Liver (tissue), 8 donors: ENCODE measurements at regions not wholly inside any gene's neighbourhood (a gene's known extent, or its start where the extent isn't known, plus 50 kb on each side); places are given as distances from the start of the nearest gene placed in this dataset.

Experiments used
- DNase-seq: peaks from one replicate; pipeline ENCODE4 v3.0.0-alpha.2; 2017; ENCODE audit warnings: low spot score
- H3K27ac ChIP-seq, 2 donors: one replicate each; pipeline ENCODE4 v1.7.0; 2013; ENCODE audit warnings: inconsistent platforms in 2 of 2, low read length in 2 of 2, control low read depth in 1 of 2, low read depth in 1 of 2, mild to moderate bottlenecking in 1 of 2
- H3K27me3 ChIP-seq, 4 donors: one replicate each; pipeline versions ENCODE4 v1.6.1 to v1.7.0; 2013; ENCODE audit warnings: low read length in 3 of 4, inconsistent platforms in 1 of 4, mild to moderate bottlenecking in 1 of 4, moderate library complexity in 1 of 4; ENCODE audit not compliant: control insufficient read depth in 4 of 4, insufficient read depth in 4 of 4
- H3K36me3 ChIP-seq, 4 donors: one replicate each; pipeline versions ENCODE4 v1.6.1 to v1.7.0; 2013; ENCODE audit warnings: low read length in 3 of 4, mild to moderate bottlenecking in 3 of 4, low read depth in 1 of 4, moderate library complexity in 1 of 4; ENCODE audit not compliant: control insufficient read depth in 4 of 4, insufficient read depth in 3 of 4
- H3K4me1 ChIP-seq, 4 donors: one replicate each; pipeline versions ENCODE4 v1.6.1 to v1.7.0; 2013; ENCODE audit warnings: low read length in 3 of 4, mild to moderate bottlenecking in 3 of 4, moderate library complexity in 1 of 4; ENCODE audit not compliant: control insufficient read depth in 4 of 4, insufficient read depth in 4 of 4
- H3K4me3 ChIP-seq, 3 donors: one replicate each; pipeline versions ENCODE4 v1.6.1 to v1.7.0; 2013; ENCODE audit warnings: low read length in 3 of 3, control low read depth in 1 of 3, low read depth in 1 of 3, mild to moderate bottlenecking in 1 of 3
- H3K9ac ChIP-seq, 2 donors: one replicate each; pipeline ENCODE4 v1.7.0; 2013; ENCODE audit warnings: low read length in 2 of 2, mild to moderate bottlenecking in 2 of 2, moderate library complexity in 2 of 2, control low read depth in 1 of 2, low read depth in 1 of 2
- H3K9me3 ChIP-seq, 4 donors: one replicate each; pipeline versions ENCODE4 v1.6.1 to v1.7.0; 2013; ENCODE audit warnings: low read length in 3 of 4; ENCODE audit not compliant: control insufficient read depth in 4 of 4
- EGR1 ChIP-seq, 2 donors: IDR thresholded peaks; 2 replicates each; pipeline ENCODE4 v1.6.1; 2016 to 2018; ENCODE audit warnings: antibody characterized with exemption in 2 of 2, low read depth in 2 of 2
- FOXA1 ChIP-seq: IDR thresholded peaks from 2 replicates; pipeline ENCODE4 v1.6.1; 2016; ENCODE audit warnings: antibody characterized with exemption
- FOXA2 ChIP-seq: IDR thresholded peaks from 2 replicates; pipeline ENCODE4 v1.6.1; 2016; ENCODE audit warnings: antibody characterized with exemption
- GABPA ChIP-seq, 2 donors: IDR thresholded peaks in 1 of 2; conservative IDR thresholded peaks in 1 of 2; 2 replicates each; pipeline ENCODE4 v1.6.1; 2016; ENCODE audit warnings: antibody characterized with exemption in 2 of 2, mild to moderate bottlenecking in 1 of 2, moderate library complexity in 1 of 2
- HNF4A ChIP-seq, 2 donors: conservative IDR thresholded peaks; 2 replicates each; pipeline ENCODE4 v1.6.1; 2016; ENCODE audit warnings: antibody characterized with exemption in 2 of 2, mild to moderate bottlenecking in 2 of 2
- HNF4G ChIP-seq: IDR thresholded peaks from 2 replicates; pipeline ENCODE4 v1.6.1; 2016; ENCODE audit warnings: antibody characterized with exemption
- JUND ChIP-seq, 2 donors: IDR thresholded peaks; 2 replicates each; pipeline ENCODE4 v1.6.1; 2016; ENCODE audit warnings: antibody characterized with exemption in 2 of 2
- NR2F2 ChIP-seq: IDR thresholded peaks from 2 replicates; pipeline ENCODE4 v1.6.1; 2016; ENCODE audit warnings: antibody characterized with exemption
- RAD21 ChIP-seq, 2 donors: IDR thresholded peaks; 2 replicates each; pipeline ENCODE4 v1.6.1; 2016; ENCODE audit warnings: antibody characterized with exemption in 2 of 2, mild to moderate bottlenecking in 2 of 2
- REST ChIP-seq: IDR thresholded peaks from 2 replicates; pipeline ENCODE4 v1.6.1; 2016; ENCODE audit warnings: antibody characterized with exemption, mild to moderate bottlenecking
- RXRA ChIP-seq, 2 donors: IDR thresholded peaks; 2 replicates each; pipeline ENCODE4 v1.6.1; 2017 to 2018; ENCODE audit warnings: antibody characterized with exemption in 2 of 2, mild to moderate bottlenecking in 1 of 2
- SP1 ChIP-seq: IDR thresholded peaks from 2 replicates; pipeline ENCODE4 v1.6.1; 2018; ENCODE audit warnings: antibody characterized with exemption, mild to moderate bottlenecking
- TAF1 ChIP-seq: conservative IDR thresholded peaks from 2 replicates; pipeline ENCODE4 v1.6.1; 2016; ENCODE audit warnings: antibody characterized with exemption, mild to moderate bottlenecking
- YY1 ChIP-seq: IDR thresholded peaks from 2 replicates; pipeline ENCODE4 v1.6.1; 2016; ENCODE audit warnings: antibody characterized with exemption, mild to moderate bottlenecking
- ZBTB33 ChIP-seq: IDR thresholded peaks from 2 replicates; pipeline ENCODE4 v1.6.1; 2016; ENCODE audit warnings: antibody characterized with exemption
- WGBS: extraction: QIAGEN DNeasy Blood & Tissue Kit; methylation state at CpG from one replicate; pipeline ENCODE4 v1.1.7; 2013; 5-methylcytosine and 5-hydroxymethylcytosine counted together
- TF ChIP-seq, protein P1 (sequence below): fragments of 150-350 bp; IDR thresholded peaks from 2 replicates; pipeline ENCODE4 v1.5.1; 2017; ENCODE audit warnings: improper control_type of control experiment, low read depth, low read length; ENCODE audit not compliant: missing input control
- TF ChIP-seq, protein P2 (sequence below): IDR thresholded peaks from 2 replicates; pipeline ENCODE4 v1.6.1; 2016; ENCODE audit warnings: antibody characterized with exemption
- TF ChIP-seq, protein P3 (sequence below): IDR thresholded peaks from 2 replicates; pipeline ENCODE4 v1.6.1; 2016; ENCODE audit warnings: antibody characterized with exemption
- donor health status: healthy.
- donor health status: healthy.
- donor health status: healthy.
- donor health status: healthy.
- donor health status: healthy.

DNA sequence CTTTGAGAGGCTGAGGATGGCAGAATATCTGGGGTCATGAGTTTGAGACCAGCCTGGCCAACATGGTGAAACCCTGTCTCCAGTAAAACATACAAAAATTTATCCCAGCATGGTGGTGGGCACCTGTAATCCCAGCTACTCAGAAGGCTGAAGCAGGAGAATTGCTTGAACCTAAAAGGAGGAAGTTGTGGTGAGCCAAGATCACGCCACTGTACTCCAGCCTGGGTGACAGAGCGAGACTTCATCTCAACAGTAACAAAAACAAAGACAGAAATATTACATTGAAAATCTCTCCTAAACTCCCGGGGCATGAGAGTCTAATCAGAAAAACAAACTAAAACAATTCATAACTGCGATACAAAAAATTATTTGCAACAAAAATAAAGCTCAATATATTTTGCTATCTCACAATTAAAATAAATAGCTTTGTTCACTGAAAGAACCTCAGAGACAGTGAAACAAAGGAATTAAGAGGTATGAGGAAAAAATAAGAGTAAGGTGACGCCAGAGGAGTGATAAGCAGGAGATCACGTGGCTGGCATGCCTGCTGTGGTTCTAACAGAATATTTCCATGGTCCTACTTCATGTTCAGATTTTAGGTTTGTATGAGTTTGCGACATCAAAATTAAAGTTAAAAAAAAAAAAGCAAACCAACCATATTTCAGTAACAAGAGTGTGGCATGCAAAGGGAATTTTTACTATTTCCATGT lies 527.7 kb upstream of the POM121L12 start:
- Histone ChIP-seq H3K9me3 (no peaks in the 10 kb centered on the region), H3K4me3 (no peak overlapping the region), H3K4me1 (no peaks in the 10 kb centered on the region), H3K27me3 (peaks cover 0 to 2% (median 0%) of the 10 kb centered on the region in 4 donors), H3K36me3 (no peaks in the 10 kb centered on the region), H3K27ac (no peak overlapping the region), H3K9ac (no peak overlapping the region)
- 64% methylated on average over 7 of the region's 7 CpGs for WGBS
- DNase-seq = no peak
- TF ChIP-seq NR2F2 = no peak

DNA sequence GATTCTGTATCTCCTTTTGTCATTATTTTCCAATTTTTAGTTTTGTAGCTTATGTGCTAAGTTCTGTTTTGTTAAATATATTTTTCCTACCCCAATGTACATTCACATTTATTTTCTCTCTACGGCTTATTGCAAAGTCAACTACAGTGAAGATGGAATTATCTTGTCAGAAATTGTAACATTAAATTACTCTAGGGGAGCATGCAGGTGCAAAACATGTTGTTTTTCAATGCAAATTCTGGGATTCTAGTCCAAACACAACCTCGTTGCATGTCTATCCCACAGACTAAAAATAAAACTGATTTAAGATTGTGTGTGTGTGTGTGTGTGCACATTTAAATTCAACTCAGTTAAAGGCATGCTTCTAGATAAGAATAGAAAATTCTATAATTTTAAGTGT lies 529.1 kb upstream of the POM121L12 start:
- Histone ChIP-seq H3K4me3 (no peak overlapping the region), H3K9ac (no peak overlapping the region), H3K27me3 (peaks cover 0 to 2% (median 0%) of the 10 kb centered on the region in 4 donors), H3K9me3 (no peaks in the 10 kb centered on the region), H3K27ac (no peak overlapping the region), H3K36me3 (no peaks in the 10 kb centered on the region), H3K4me1 (no peaks in the 10 kb centered on the region)
- no peak for DNase-seq
- 32% methylated on average over 2 of the region's 2 CpGs for WGBS
- TF ChIP-seq RXRA (IDR thresholded peaks at IDR 0.05) = no peak
- TF ChIP-seq YY1 = no peak
- no peak for TF ChIP-seq RAD21 (IDR thresholded peaks at IDR 0.05)
- no peak for TF ChIP-seq HNF4G
- TF ChIP-seq, protein P1, sequence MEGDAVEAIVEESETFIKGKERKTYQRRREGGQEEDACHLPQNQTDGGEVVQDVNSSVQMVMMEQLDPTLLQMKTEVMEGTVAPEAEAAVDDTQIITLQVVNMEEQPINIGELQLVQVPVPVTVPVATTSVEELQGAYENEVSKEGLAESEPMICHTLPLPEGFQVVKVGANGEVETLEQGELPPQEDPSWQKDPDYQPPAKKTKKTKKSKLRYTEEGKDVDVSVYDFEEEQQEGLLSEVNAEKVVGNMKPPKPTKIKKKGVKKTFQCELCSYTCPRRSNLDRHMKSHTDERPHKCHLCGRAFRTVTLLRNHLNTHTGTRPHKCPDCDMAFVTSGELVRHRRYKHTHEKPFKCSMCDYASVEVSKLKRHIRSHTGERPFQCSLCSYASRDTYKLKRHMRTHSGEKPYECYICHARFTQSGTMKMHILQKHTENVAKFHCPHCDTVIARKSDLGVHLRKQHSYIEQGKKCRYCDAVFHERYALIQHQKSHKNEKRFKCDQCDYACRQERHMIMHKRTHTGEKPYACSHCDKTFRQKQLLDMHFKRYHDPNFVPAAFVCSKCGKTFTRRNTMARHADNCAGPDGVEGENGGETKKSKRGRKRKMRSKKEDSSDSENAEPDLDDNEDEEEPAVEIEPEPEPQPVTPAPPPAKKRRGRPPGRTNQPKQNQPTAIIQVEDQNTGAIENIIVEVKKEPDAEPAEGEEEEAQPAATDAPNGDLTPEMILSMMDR = no peak
- no peak for TF ChIP-seq NR2F2
- TF ChIP-seq JUND (IDR thresholded peaks at IDR 0.05) = no peak
- TF ChIP-seq, protein P2, sequence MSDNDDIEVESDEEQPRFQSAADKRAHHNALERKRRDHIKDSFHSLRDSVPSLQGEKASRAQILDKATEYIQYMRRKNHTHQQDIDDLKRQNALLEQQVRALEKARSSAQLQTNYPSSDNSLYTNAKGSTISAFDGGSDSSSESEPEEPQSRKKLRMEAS = no peak
- TF ChIP-seq, protein P3, sequence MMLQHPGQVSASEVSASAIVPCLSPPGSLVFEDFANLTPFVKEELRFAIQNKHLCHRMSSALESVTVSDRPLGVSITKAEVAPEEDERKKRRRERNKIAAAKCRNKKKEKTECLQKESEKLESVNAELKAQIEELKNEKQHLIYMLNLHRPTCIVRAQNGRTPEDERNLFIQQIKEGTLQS = no peak
- no peak for TF ChIP-seq GABPA (IDR thresholded peaks at IDR 0.05 in 1 of 2, conservative IDR thresholded peaks at IDR 0.05 in 1 of 2)
- TF ChIP-seq HNF4A (conservative IDR thresholded peaks at IDR 0.05) = no peak
- no peak for TF ChIP-seq EGR1 (IDR thresholded peaks at IDR 0.05; ENCODE audit: low read depth in 2 of 2)
- no peak for TF ChIP-seq ZBTB33
- no peak for TF ChIP-seq REST
- no peak for TF ChIP-seq SP1
- no peak for TF ChIP-seq FOXA1
- no peak for TF ChIP-seq TAF1
- TF ChIP-seq FOXA2 = no peak
